Esophagus muscularis mucosa (tissue), 4 donors: ENCODE measurements at regions not wholly inside any gene's neighbourhood (a gene's known extent, or its start where the extent isn't known, plus 50 kb on each side); places are given as distances from the start of the nearest gene placed in this dataset.

Source experiments
- DNase-seq: peaks from one replicate; pipeline ENCODE4 v3.0.0-alpha.2; 2017; ENCODE audit errors: extremely low spot score
- H3K27ac ChIP-seq, 4 donors: fragments of 200-600 bp; sonication (generic); replicated peaks in 1 of 4; 1 replicate in 3 of 4; 2 replicates in 1 of 4; pipeline ENCODE4 v1.5.1; 2016 to 2019; ENCODE audit warnings: mild to moderate bottlenecking in 1 of 4
- H3K27me3 ChIP-seq, 4 donors: fragments of 200-600 bp; sonication (generic); one replicate each; pipeline versions ENCODE4 v1.5.1 to v1.6.0; 2016 to 2019
- H3K36me3 ChIP-seq, 4 donors: fragments of 200-600 bp; sonication (generic); one replicate each; pipeline ENCODE4 v1.5.1; 2016 to 2019
- H3K4me1 ChIP-seq, 4 donors: fragments of 200-600 bp; sonication (generic); one replicate each; pipeline ENCODE4 v1.5.1; 2016 to 2019
- H3K4me3 ChIP-seq, 4 donors: fragments of 200-600 bp; sonication (generic); 1 replicate in 2 of 4; 2 replicates in 2 of 4; pipeline ENCODE4 v1.5.1; 2016 to 2019; ENCODE audit warnings: mild to moderate bottlenecking in 4 of 4, moderate library complexity in 1 of 4
- H3K9me3 ChIP-seq, 4 donors: fragments of 200-600 bp; sonication (generic); 1 replicate in 3 of 4; 2 replicates in 1 of 4; pipeline ENCODE4 v1.5.1; 2016 to 2019
- CTCF ChIP-seq, 3 experiments: fragments of 200-600 bp in 2 of 3; fragments of 450-650 bp in 1 of 3; sonication (generic) in 2 of 3; IDR thresholded peaks; one replicate each; pipeline ENCODE4 v1.5.1; 2017 to 2019; ENCODE audit warnings: antibody characterized with exemption in 3 of 3, mild to moderate bottlenecking in 2 of 3, moderate library complexity in 1 of 3
- EP300 ChIP-seq: sonication (generic); formaldehyde crosslinking; IDR thresholded peaks from one replicate; pipeline ENCODE4 v1.6.1; 2017; ENCODE audit warnings: antibody characterized with exemption
- POLR2A ChIP-seq: fragments of 450-650 bp; IDR thresholded peaks from one replicate; pipeline ENCODE4 v1.6.1; 2017; ENCODE audit warnings: antibody characterized with exemption, moderate library complexity, mild to moderate bottlenecking, low read depth
- POLR2AphosphoS5 ChIP-seq, 2 donors: sonication (generic); formaldehyde crosslinking; IDR thresholded peaks; one replicate each; pipeline ENCODE4 v1.6.1; 2017; ENCODE audit warnings: antibody characterized with exemption in 2 of 2
- WGBS: methylation state at CpG from one replicate; pipeline ENCODE4 v1.1.5; 2018; 5-methylcytosine and 5-hydroxymethylcytosine counted together
- intact Hi-C: fragments of 100-400 bp; cut with DNase I; formaldehyde crosslinking; loops from one replicate; pipeline ENCODE4 v1.15.1; 2023

DNA sequence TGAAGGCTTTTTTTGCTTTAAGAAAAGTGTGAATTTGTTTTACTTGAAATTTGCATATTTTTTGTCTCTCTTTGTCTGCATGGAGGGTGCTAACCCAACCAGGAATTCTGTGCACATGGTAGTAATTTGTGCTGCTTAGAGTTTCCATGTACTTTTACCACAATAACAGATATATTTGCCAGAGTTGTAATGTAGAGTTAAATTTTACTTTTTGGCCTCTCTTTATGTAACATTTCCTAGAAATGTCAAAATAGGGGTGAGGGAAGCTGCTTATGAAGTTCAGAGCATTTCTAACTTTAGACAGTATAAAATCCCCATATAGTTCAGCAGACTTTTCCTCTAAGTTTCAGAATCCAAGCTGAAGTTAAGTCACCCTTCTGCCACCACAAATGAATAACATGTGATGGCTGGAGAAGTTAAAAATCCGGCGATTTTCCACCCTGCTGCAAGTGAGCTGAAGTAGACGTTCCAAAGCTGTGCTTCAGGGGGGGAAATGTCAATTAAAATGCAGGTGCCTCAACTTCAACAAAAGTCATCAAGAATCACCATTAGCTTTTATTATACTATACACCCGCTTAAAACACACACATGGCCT, 385.7 kb upstream of the NR2F2 start:
- Histone ChIP-seq H3K4me3 (no peak overlapping the region), H3K27ac (no peak overlapping the region), H3K9me3 (no peaks in the 10 kb centered on the region), H3K36me3 (no peaks in the 10 kb centered on the region), H3K27me3 (no peaks in the 10 kb centered on the region), H3K4me1 (no peaks in the 10 kb centered on the region)
- intact Hi-C loops, result no loop called here
- DNase-seq, result no peak
- TF ChIP-seq POLR2A (no peak), EP300 (no peak), CTCF (IDR thresholded peaks at IDR 0.05) (no peak), POLR2AphosphoS5 (IDR thresholded peaks at IDR 0.05) (no peak)
- 81% methylated on average over 4 of the region's 4 CpGs for WGBS

DNA sequence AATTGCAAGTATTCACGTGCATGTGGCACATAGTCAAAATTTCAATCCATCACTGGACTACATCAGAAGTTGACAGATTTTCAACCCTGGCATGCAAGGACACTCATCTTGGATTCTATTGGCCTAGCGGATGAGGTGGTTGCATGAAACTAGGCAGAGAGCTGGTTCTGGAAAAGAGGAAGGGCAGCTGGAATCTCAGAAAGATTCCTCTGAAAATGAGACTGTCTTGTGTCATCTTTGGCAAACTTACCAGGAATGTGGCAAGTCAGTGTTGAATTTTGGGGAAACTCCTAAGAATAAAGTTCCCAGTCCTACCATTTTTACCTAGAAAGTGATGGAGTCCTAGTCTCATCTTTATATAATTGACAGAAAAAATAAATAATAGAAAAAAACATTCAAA, 384.3 kb upstream of the NR2F2 start:
- Histone ChIP-seq H3K4me3 (no peak overlapping the region), H3K9me3 (no peaks in the 10 kb centered on the region), H3K27ac (no peak overlapping the region), H3K36me3 (no peaks in the 10 kb centered on the region), H3K27me3 (no peaks in the 10 kb centered on the region), H3K4me1 (no peaks in the 10 kb centered on the region)
- TF ChIP-seq CTCF (IDR thresholded peaks at IDR 0.05), result no peak
- no peak for TF ChIP-seq POLR2A
- TF ChIP-seq EP300, result no peak
- TF ChIP-seq POLR2AphosphoS5 (IDR thresholded peaks at IDR 0.05), result no peak
- WGBS, result 86% methylated on average over 2 of the region's 2 CpGs
- no peak for DNase-seq
- intact Hi-C loops, result no loop called here

DNA sequence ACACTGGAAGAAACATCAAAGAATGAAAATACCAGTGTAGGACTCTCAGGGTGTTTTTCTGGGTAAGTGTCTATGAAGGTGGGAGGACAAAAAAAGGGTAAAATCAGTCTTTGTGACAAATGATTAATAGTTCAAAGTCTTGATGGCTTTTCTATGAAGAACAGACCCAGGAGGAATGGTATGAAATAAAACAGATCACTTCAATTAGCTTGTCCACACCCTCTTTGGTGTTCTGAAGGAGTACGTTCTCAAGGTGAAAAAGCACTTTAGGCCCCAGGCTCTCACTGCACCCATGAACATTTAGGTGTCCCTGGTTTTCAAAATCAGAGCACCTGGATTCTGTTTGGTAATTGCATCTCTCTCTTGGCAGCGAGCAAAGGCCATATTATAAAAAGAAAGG, 383.6 kb upstream of the NR2F2 start:
- no peaks in the 10 kb centered on the region for H3K4me1 ChIP-seq
- no peaks in the 10 kb centered on the region for H3K27me3 ChIP-seq
- H3K4me3 ChIP-seq, result no peak overlapping the region
- WGBS, result 98% methylated on average over 2 of the region's 2 CpGs
- H3K9me3 ChIP-seq, result no peaks in the 10 kb centered on the region
- no peak for DNase-seq
- no peaks in the 10 kb centered on the region for H3K36me3 ChIP-seq
- intact Hi-C loops, result no loop called here
- no peak overlapping the region for H3K27ac ChIP-seq
- TF ChIP-seq POLR2AphosphoS5 (IDR thresholded peaks at IDR 0.05) (no peak), POLR2A (no peak), EP300 (no peak), CTCF (IDR thresholded peaks at IDR 0.05) (no peak)

DNA sequence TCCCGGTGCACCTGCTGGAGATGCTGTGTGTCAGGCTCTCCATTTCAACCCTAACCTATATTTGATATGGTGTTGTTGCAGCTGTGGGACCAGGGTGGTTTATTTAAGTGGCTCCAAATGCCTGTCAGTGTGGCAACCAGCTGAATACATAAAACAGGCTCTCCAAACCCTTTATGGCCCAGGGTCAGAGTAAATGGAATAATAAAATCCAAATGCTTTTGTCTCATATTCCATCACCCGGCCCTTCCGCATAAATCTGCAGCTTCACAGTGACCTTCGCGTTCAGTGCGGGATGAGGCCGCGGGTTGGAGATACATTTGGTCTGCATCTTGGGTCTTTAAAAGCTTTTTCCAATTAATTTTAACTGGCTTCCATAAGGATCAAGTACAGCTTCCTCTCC, 382.1 kb upstream of the NR2F2 start:
- Histone ChIP-seq H3K4me3 (no peak overlapping the region), H3K36me3 (no peaks in the 10 kb centered on the region), H3K27me3 (no peaks in the 10 kb centered on the region), H3K27ac (no peak overlapping the region), H3K4me1 (no peaks in the 10 kb centered on the region), H3K9me3 (no peaks in the 10 kb centered on the region)
- no peak for DNase-seq
- TF ChIP-seq POLR2A, result no peak
- no peak for TF ChIP-seq POLR2AphosphoS5 (IDR thresholded peaks at IDR 0.05)
- TF ChIP-seq CTCF (IDR thresholded peaks at IDR 0.05), result no peak
- TF ChIP-seq EP300, result no peak
- WGBS, result 90% methylated on average over 8 of the region's 8 CpGs
- intact Hi-C loops, result no loop called here

DNA sequence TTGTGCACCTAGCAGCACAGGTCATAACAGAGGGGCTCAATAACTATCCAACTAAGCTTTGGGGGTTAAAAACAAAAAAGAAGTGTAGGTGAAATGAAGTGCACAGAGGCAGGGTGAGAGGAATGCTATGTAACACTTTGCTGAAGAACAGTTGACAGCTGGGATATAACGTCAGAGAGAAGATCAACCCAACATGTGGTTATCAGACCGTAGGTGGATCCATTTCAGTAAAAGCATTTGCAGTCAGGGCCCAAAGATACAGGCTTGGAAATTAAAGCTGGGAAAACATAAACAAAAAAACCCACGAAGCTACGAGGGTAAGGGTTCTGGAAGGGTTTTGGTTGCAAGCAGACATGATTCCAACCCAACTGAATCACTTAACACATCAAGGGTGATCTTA, 377.5 kb upstream of the NR2F2 start:
- TF ChIP-seq CTCF (IDR thresholded peaks at IDR 0.05) (no peak), EP300 (no peak), POLR2AphosphoS5 (IDR thresholded peaks at IDR 0.05) (no peak), POLR2A (no peak)
- intact Hi-C loops, result no loop called here
- Histone ChIP-seq H3K27me3 (no peaks in the 10 kb centered on the region), H3K4me3 (no peak overlapping the region), H3K4me1 (no peaks in the 10 kb centered on the region), H3K36me3 (no peaks in the 10 kb centered on the region), H3K9me3 (peaks cover 0 to 10% (median 3%) of the 10 kb centered on the region in 4 donors), H3K27ac (no peak overlapping the region)
- WGBS, result 86% methylated on average over 4 of the region's 4 CpGs
- DNase-seq, result no peak
